Cardiac fibroblast (primary cell): ENCODE measurements at regions not wholly inside any gene's neighbourhood (a gene's known extent, or its start where the extent isn't known, plus 50 kb on each side); places are given as distances from the start of the nearest gene placed in this dataset.

Experiments
- DNase-seq, 2 donors: peaks; one replicate each; pipeline versions ENCODE4 v3.0.0 to v3.0.0-alpha.2; 2010; ENCODE audit warnings: low read depth in 2 of 2
- H3K4me3 ChIP-seq, 2 donors: replicated peaks in 1 of 2; 1 replicate in 1 of 2; 2 replicates in 1 of 2; pipeline ENCODE4 v1.5.1; 2011; ENCODE audit warnings: low read depth in 2 of 2, low read length in 2 of 2, mild to moderate bottlenecking in 2 of 2, moderate library complexity in 1 of 2
- CTCF ChIP-seq: IDR thresholded peaks from one replicate; pipeline ENCODE4 v1.5.1; 2011; ENCODE audit warnings: low read depth, mild to moderate bottlenecking, low read length, inconsistent platforms

GRCh38 chr10:4754143-4754542 lies 71.9 kb upstream of the AKR1E2 start:
- no peak for TF ChIP-seq CTCF
- DNase-seq = no peak
- H3K4me3 ChIP-seq = no peak overlapping the region

- DNase-seq = no peak
- no peak for TF ChIP-seq CTCF
- no peak overlapping the region for H3K4me3 ChIP-seq
These were observed 74.8 kb upstream of the AKR1E2 start for GRCh38 chr10:4751211-4751610.

- H3K4me3 ChIP-seq = no peak overlapping the region
- no peak for DNase-seq
- TF ChIP-seq CTCF = no peak
These were observed 76.8 kb upstream of the AKR1E2 start for GRCh38 chr10:4749271-4749574.

GRCh38 chr10:4748491-4749270 lies 77.3 kb upstream of the AKR1E2 start:
- DNase-seq = no peak
- H3K4me3 ChIP-seq = no peak overlapping the region
- TF ChIP-seq CTCF = no peak

GRCh38 chr10:4742217-4742616 lies 83.8 kb upstream of the AKR1E2 start:
- TF ChIP-seq CTCF = no peak
- no peak for DNase-seq
- H3K4me3 ChIP-seq = no peak overlapping the region

- no peak for DNase-seq
- no peak for TF ChIP-seq CTCF
- H3K4me3 ChIP-seq = no peak overlapping the region
These were observed 85.5 kb upstream of the AKR1E2 start for GRCh38 chr10:4740471-4740870.

- TF ChIP-seq CTCF = no peak
- H3K4me3 ChIP-seq = no peak overlapping the region
These were observed 89.4 kb upstream of the AKR1E2 start for GRCh38 chr10:4736608-4737007.

More at GRCh38 chr10:4736608-4737007, 89.4 kb upstream of the AKR1E2 start:
- no peak for DNase-seq
